LoVo (cell line): ENCODE measurements at regions not wholly inside any gene's neighbourhood (a gene's known extent, or its start where the extent isn't known, plus 50 kb on each side); places are given as distances from the start of the nearest gene placed in this dataset.
"Not testable (repeated sequence)": the region's sequence is repeated elsewhere in the genome, so short reads cannot be mapped to it uniquely, and the experiment has no call there.

ENCODE experiments used
- DNase-seq: peaks from one replicate; pipeline ENCODE4 v3.0.0-alpha.2; 2016; ENCODE audit warnings: low spot score

GRCh38 chr3:150128126-150128525 is 157.4 kb upstream of the PFN2 start:
- no peak for DNase-seq

- DNase-seq, result no peak
These were observed 156.4 kb upstream of the PFN2 start for GRCh38 chr3:150127011-150127490.

GRCh38 chr3:150124142-150124541 is 153.4 kb upstream of the PFN2 start:
- no peak for DNase-seq

DNA sequence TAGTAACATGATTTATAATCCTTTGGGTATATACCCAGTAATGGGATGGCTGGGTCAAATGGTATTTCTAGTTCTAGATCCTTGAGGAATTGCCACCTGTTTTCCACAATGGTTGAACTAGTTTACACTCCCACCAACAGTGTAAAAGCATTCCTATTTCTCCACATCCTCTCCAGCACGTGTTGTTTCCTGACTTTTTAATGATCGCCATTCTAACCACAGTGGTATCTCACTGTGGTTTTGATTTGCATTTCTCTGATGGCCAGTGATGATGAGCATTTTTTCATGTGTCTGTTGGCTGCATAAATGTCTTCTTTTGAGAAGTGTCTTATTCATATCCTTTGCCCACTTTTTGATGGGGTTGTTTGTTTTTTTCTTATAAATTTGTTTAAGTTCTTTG is 152.6 kb upstream of the PFN2 start:
- not testable (repeated sequence) for DNase-seq

DNA sequence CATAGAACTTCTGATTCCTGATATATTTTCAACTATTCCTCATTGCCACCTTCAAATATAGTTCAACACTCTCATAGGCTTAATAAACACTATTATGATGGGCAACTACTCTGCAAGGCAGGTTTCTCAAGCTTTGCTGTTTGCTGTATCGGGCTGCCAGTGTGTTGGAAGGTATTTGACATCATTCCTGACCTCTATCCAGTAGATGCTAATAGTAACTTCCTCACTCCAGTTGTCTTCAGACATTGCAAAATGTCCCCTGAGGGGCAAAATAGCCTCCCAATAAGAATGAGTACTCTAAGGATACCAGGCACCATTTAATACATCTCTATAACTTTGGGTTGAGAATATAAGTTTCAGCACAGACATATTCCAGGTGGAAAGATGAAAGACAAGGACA is 147.5 kb upstream of the PFN2 start:
- no peak for DNase-seq

- DNase-seq, result no peak
These were observed 146.4 kb upstream of the PFN2 start for GRCh38 chr3:150117076-150117475.

DNA sequence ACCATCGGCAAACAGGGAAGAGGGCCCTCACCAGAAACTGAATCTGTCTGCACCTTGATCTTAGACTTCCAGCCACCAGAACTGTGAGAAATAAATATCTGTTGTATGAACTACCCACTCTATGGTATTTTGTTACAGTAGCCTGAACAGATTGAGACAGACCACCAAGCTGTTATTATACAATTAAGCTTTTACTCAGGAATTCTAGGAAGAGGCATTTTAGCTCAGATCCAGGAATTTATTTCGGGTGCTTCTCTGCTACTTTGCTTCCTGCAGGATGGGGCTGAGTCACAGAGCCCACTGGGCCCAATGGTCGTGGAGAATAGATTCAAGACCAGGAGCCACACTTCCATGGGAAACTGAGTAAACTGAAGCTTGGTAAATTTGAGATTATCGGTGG is 145.5 kb upstream of the PFN2 start:
- DNase-seq, result no peak

DNA sequence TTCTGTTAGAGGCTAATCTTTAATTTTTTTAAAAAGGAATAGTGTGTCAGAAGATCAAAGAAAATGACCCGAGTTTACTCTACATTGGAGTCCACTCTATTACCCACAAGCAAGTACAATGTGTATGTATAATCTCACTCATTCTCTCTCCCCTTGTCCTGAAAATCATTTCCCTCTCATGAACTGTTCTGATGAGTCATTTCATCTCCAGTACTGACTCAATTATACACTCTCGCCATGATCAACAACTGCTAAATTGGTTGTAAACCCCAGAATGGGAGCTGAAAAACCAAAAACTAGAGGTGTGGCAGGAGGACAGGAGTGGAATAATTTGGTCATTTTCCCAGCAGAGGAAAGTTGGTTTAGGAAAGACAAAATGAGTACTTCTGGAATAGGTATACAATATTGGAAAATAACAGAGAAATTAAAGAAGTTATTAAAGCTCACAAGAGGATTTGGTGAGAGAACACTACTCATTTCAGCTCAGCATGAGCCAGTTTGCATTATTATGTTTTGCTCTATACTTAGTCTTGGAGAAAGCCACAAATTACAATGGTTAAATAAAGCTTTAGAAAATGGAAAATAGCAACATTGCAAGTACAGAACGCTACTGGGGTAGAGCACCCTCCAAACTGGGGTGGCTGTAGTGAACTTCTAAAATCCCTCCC is 144.3 kb upstream of the PFN2 start:
- DNase-seq, result no peak

DNA sequence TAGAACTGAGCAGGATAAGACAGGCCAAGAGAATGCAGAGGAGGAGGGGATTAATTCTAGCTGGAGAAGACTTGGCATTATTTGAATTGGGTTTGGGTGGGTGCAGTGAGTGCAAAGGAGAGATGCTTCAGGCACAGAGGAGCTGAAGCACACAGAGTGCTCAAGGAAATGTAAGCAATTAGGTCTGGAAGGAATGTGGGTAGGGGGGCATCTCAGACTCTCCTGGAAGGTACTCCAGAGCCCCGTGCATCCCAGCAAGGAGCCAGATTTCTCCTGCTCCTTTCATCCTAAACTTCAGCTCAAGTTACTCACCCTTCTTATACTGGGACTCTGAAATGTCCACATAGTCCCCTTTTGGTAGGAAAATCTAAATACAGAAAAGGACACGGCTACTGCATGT is 143.6 kb upstream of the PFN2 start:
- DNase-seq, result no peak

DNA sequence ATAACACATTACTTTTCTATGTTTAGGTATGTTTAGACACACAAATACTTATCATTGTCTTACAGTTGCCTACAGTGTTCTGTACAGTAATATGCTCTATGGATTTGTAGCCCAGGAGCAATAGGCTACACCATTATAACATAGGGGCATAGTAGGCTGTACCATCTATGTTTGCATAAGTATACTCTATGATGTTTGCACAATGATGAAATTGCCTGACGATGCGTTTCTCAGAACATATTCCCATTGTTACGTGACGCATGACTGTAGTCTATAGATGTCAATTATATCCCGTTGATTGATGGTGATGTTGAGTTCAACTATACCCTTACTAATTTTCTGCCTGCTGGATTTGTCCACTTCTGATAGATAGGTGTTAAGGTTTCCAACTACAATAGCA is 139.4 kb upstream of the PFN2 start:
- DNase-seq, result no peak

DNA sequence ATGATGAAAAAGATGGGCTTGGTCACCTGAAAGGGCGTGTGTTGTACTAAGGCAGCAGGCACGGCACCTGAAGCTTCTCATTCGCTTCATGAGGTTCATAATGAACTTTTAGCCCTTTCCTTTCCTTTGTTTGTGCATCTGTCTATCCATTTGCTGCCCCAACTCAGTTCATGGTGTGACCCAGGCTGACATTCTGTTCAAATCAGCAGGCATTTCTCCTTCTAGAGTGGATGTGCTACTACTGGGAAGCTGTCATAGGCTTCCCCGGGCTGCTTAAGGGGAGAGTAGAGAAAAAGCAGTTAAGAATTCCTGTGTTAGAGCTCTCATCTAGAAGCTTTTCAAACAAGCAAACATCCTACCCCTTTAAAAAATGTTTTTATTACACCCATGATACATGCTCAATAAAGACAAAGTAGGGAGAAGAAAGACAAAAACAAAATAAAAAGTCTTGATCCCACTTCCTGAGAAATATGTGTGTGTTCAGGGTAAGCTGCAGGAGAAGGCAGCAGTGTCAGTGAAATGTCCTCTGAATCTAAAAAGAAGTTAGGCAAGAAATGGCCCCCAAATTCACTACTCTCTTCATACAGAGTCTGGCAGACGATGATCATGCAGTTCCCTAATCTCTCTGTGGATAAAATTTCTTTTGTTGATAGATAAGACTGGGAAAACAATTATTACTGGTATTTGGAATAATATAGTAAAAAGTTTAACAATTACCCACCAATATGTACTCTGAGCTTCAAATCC is 136.9 kb upstream of the PFN2 start:
- no peak for DNase-seq

- no peak for DNase-seq
These were observed 136.2 kb upstream of the PFN2 start for GRCh38 chr3:150106740-150107428.

DNA sequence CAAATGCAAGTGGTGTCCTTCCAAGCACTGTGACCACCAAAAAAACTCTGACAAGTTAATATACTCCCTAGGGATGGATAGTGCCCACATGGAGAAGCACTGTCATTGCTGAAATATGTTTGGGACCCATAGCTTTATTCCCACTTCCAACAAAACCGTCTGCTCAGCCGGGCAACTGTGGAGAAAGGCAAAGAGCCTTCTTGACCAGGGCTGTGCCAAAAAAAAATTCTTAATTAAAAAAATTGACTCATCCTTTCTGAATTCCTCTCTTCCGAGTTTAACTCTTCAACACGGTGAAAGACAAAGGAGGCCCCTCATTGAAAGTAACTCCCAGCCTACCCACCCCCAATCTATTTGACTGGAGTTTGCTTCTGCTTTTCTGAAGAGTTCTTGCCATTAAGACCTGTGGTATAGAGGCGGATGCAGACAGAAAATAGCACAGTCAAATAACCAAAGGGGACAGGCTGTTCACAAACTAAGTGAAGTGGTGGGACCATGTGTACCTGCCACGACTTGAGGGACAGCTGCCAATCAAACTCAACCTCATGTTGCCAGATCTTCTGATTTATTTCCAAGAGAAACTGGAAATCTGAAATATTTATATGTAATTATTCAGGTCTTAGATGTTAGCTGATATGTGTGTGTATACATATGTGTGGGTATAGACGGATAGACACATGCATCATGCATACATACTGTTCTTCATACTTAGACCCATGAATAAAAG is 135.4 kb upstream of the PFN2 start:
- no peak for DNase-seq

DNA sequence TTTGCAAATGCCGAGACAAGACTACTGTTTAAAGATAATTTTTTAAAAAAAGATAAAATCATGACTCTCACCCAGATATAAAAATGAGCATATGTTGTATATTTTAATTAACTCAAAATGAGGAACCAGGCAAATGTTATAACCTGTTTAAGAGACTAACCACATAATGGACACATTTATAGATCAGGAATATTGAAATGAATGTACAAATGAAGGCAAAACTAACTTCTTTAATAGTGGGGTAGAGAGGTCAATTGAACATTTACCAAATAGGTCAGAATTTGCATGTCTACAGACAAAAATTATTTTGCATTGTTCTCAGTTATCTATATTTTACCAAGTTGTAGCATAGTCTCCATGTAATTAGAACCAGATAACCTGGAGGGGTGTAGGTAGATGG is 134.3 kb upstream of the PFN2 start:
- DNase-seq, result no peak

DNA sequence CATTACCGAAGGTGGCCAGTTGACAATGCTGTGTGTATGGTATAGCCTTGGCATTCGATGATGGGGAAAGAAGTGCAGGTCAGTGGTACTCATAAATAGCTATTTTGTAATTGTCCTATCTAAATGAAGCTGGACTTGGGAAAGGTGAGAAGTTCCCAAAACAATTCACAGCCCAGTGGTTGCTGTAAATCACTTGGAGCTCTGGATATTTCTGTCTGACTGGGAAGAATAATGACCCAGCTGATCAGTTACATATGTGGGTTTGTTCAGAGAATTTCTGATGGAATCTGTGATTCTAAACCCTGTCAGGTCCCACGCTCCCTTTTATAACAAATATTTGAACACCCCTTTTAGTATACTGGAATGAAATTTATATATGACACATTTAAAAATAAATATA is 133.9 kb upstream of the PFN2 start:
- no peak for DNase-seq

DNA sequence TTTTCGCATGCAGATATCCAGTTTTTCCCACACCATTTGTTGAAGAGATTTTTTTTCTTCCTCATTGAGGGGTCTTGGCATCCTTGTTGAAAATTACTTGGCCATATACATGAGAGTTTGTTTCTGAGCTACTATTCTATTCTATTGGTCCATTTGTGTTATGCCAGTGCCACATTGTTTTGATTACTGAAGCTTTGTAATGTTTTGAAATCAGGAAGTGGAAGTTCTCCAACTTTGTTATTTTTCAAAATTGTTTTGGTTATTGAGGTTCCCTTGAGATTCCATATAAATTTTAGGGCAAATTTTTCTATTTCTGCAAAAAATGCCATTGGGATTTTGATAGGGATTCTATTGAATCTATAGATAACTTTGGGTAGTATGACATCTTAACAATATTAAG is 130.3 kb upstream of the PFN2 start:
- DNase-seq, result no peak

GRCh38 chr3:150098621-150099020 is 127.9 kb upstream of the PFN2 start:
- DNase-seq, result no peak

- no peak for DNase-seq
These were observed 126.8 kb upstream of the PFN2 start for GRCh38 chr3:150097588-150097890.

GRCh38 chr3:150096700-150097587 is 126.2 kb upstream of the PFN2 start:
- no peak for DNase-seq

- DNase-seq, result peak; percentile 25
These were observed 123.6 kb upstream of the PFN2 start for GRCh38 chr3:150094150-150094933.

GRCh38 chr3:150091626-150092025 is 120.9 kb upstream of the PFN2 start:
- no peak for DNase-seq
